Glutamatergic neuron (in vitro differentiated cells): ENCODE measurements at regions not wholly inside any gene's neighbourhood (a gene's known extent, or its start where the extent isn't known, plus 50 kb on each side); places are given as distances from the start of the nearest gene placed in this dataset.

Experiments used
- DNase-seq: peaks from one replicate; pipeline ENCODE4 v3.0.0; 2022
- H3K27ac Mint-ChIP-seq: one replicate; pipeline ENCODE4 v1.8.0; 2020; ENCODE audit warnings: mild to moderate bottlenecking, mixed read lengths, inconsistent platforms; ENCODE audit not compliant: unreplicated experiment
- H3K27me3 Mint-ChIP-seq: one replicate; pipeline ENCODE4 v1.8.0; 2020; ENCODE audit warnings: mild to moderate bottlenecking, moderate library complexity, mixed read lengths, inconsistent platforms; ENCODE audit not compliant: unreplicated experiment
- H3K36me3 Mint-ChIP-seq: one replicate; pipeline ENCODE4 v1.8.0; 2020; ENCODE audit warnings: mild to moderate bottlenecking, mixed read lengths, inconsistent platforms; ENCODE audit not compliant: unreplicated experiment
- H3K4me1 Mint-ChIP-seq: one replicate; pipeline ENCODE4 v1.8.0; 2020; ENCODE audit warnings: mild to moderate bottlenecking, low read depth, mixed read lengths, inconsistent platforms; ENCODE audit not compliant: unreplicated experiment
- H3K4me3 Mint-ChIP-seq: one replicate; pipeline ENCODE4 v1.8.0; 2020; ENCODE audit warnings: mild to moderate bottlenecking, mixed read lengths, inconsistent platforms; ENCODE audit not compliant: unreplicated experiment
- H3K9me3 Mint-ChIP-seq: one replicate; pipeline ENCODE4 v1.8.0; 2020; ENCODE audit warnings: mild to moderate bottlenecking, moderate library complexity, mixed read lengths, inconsistent platforms; ENCODE audit not compliant: unreplicated experiment
- CTCF ChIP-seq: fragments of 200-600 bp; sonication (generic); IDR thresholded peaks from one replicate; pipeline ENCODE4 v1.5.0; 2021; ENCODE audit not compliant: partially characterized antibody, unreplicated experiment

DNA sequence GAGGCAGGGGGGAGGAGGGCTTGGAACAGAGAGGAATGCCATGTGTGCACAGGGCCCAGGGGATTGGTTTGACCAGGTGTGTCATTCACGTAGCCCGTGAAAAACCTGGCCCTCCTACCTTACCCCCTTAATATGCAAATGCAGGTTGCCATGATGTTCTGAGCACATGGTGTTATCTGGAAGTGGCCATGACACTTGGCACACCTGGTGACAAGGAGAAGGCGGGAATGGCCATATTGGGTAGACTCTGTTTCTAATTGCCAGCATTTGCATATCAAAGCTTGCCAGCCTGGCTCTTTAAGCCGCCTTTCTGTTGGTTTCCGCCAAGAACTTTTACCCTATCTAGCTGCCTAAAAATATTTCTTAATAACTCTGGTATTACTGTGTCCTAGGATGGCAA, 202.1 kb upstream of the DPH6 start:
- no peaks in the 10 kb centered on the region for H3K9me3 Mint-ChIP-seq
- peaks cover 1% of the 10 kb centered on the region for H3K4me1 Mint-ChIP-seq
- no peaks in the 10 kb centered on the region for H3K36me3 Mint-ChIP-seq
- TF ChIP-seq CTCF: no peak
- H3K4me3 Mint-ChIP-seq: no peak overlapping the region
- no peak for DNase-seq
- no peaks in the 10 kb centered on the region for H3K27me3 Mint-ChIP-seq
- no peak overlapping the region for H3K27ac Mint-ChIP-seq

GRCh38 chr15:35750051-35750450, 204.1 kb upstream of the DPH6 start:
- no peaks in the 10 kb centered on the region for H3K36me3 Mint-ChIP-seq
- H3K27me3 Mint-ChIP-seq: no peaks in the 10 kb centered on the region
- peaks cover 1% of the 10 kb centered on the region for H3K9me3 Mint-ChIP-seq
- no peak overlapping the region for H3K4me3 Mint-ChIP-seq
- TF ChIP-seq CTCF: no peak
- DNase-seq: no peak
- H3K4me1 Mint-ChIP-seq: peaks cover 1% of the 10 kb centered on the region
- no peak overlapping the region for H3K27ac Mint-ChIP-seq

DNA sequence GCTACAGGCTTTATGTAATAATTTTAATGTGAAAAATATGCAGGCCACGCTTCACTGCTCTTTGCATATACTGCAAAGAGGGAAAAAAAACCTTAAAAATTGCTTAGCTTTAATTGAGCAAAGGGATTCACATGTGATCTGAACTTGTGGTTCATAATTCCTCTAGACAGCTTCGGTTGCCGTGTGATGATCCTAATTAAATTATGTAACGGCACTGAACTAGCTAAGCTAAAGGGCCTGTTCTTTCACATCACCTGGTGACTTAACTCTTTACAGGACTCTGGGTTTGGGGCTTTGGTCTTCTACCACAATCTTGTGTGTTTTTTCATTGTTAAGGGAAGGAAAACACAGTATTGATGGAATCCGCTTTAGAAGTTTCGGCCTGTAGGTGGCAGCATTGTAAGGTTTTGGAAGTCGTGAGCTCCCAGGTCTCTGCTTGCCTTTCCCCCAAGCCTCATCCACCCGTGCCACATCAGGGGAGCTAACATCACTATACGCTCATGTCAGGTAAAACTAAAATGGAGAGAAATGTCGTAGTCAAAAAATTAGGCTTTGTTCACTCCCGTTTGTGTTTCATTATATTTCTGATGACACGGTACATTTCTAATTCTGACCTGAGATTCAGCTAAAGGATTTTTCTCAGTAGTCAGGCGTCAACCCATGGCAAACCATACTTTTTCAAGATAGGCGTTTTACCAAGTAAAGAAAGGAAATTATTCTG, 205.6 kb upstream of the DPH6 start:
- no peak overlapping the region for H3K27ac Mint-ChIP-seq
- peak; percentile 77 for DNase-seq
- no peaks in the 10 kb centered on the region for H3K36me3 Mint-ChIP-seq
- H3K4me1 Mint-ChIP-seq: peaks cover 1% of the 10 kb centered on the region
- peak; percentile 85 for TF ChIP-seq CTCF
- no peaks in the 10 kb centered on the region for H3K27me3 Mint-ChIP-seq
- peaks cover 1% of the 10 kb centered on the region for H3K9me3 Mint-ChIP-seq
- no peak overlapping the region for H3K4me3 Mint-ChIP-seq

DNA sequence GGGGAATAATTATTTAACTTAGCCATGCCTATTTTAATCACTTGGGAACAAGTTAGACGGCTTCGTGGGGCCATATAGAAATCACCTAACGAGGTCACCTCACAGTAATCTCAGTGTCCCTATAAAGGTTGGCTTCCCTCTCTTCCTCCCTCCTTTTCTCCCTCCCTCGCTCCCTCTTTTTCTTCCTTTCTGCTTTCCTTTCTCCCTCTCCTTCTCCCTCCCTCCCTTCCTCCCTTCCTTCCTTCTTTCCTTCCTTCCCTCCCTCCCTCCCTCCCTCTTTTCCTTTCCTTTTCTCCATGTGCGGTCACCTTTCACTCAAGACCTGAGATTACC, 206.1 kb upstream of the DPH6 start:
- no peak for TF ChIP-seq CTCF
- Mint-ChIP-seq H3K4me1 (peaks cover 1% of the 10 kb centered on the region), H3K27ac (no peak overlapping the region), H3K4me3 (no peak overlapping the region), H3K27me3 (no peaks in the 10 kb centered on the region), H3K9me3 (peaks cover 1% of the 10 kb centered on the region), H3K36me3 (no peaks in the 10 kb centered on the region)
- no peak for DNase-seq

- no peaks in the 10 kb centered on the region for H3K36me3 Mint-ChIP-seq
- no peak overlapping the region for H3K4me3 Mint-ChIP-seq
- H3K27me3 Mint-ChIP-seq: no peaks in the 10 kb centered on the region
- DNase-seq: no peak
- H3K4me1 Mint-ChIP-seq: peaks cover 1% of the 10 kb centered on the region
- H3K27ac Mint-ChIP-seq: no peak overlapping the region
- TF ChIP-seq CTCF: no peak
- peaks cover 1% of the 10 kb centered on the region for H3K9me3 Mint-ChIP-seq
These were observed 207.5 kb upstream of the DPH6 start for GRCh38 chr15:35753486-35753885.
